HL-60 (cell line): ENCODE measurements at regions not wholly inside any gene's neighbourhood (a gene's known extent, or its start where the extent isn't known, plus 50 kb on each side); places are given as distances from the start of the nearest gene placed in this dataset.

Experiments
- POLR2AphosphoS5 ChIP-seq: IDR thresholded peaks from 2 replicates; pipeline ENCODE4 v1.6.1; 2012; ENCODE audit warnings: low read depth
- TF ChIP-seq, protein P1 (sequence below): IDR thresholded peaks from one replicate; pipeline ENCODE4 v1.5.1; 2011; ENCODE audit warnings: low read length, control low read depth, inconsistent platforms; ENCODE audit not compliant: insufficient read depth
- TF ChIP-seq, protein P2 (sequence below): IDR thresholded peaks from 2 replicates; pipeline ENCODE4 v1.6.1; 2012; ENCODE audit warnings: low read depth; ENCODE audit not compliant: insufficient replicate concordance

DNA sequence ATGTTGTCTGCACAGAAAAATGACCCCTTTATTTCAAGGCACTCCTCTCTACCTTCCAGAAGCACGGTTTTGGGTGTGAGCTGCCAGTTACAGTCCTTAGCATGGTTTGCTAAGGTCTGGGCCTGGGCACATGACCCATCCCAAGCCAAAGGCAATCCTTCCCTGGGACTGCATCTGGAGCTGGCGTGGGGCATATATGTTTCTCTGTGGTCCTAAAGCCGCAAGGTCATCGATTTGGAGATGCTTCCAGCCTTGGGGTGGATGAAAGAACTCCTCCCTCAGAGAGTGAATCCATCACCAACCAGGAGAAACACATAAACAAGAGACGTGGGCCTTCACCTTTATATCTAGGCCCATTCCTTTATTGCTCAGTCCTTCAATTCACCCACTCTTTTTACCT, 50.1 kb upstream of the IGFBP3 start:
- TF ChIP-seq POLR2AphosphoS5, result no peak
- TF ChIP-seq, protein P1, sequence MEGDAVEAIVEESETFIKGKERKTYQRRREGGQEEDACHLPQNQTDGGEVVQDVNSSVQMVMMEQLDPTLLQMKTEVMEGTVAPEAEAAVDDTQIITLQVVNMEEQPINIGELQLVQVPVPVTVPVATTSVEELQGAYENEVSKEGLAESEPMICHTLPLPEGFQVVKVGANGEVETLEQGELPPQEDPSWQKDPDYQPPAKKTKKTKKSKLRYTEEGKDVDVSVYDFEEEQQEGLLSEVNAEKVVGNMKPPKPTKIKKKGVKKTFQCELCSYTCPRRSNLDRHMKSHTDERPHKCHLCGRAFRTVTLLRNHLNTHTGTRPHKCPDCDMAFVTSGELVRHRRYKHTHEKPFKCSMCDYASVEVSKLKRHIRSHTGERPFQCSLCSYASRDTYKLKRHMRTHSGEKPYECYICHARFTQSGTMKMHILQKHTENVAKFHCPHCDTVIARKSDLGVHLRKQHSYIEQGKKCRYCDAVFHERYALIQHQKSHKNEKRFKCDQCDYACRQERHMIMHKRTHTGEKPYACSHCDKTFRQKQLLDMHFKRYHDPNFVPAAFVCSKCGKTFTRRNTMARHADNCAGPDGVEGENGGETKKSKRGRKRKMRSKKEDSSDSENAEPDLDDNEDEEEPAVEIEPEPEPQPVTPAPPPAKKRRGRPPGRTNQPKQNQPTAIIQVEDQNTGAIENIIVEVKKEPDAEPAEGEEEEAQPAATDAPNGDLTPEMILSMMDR, result no peak
- TF ChIP-seq, protein P2, sequence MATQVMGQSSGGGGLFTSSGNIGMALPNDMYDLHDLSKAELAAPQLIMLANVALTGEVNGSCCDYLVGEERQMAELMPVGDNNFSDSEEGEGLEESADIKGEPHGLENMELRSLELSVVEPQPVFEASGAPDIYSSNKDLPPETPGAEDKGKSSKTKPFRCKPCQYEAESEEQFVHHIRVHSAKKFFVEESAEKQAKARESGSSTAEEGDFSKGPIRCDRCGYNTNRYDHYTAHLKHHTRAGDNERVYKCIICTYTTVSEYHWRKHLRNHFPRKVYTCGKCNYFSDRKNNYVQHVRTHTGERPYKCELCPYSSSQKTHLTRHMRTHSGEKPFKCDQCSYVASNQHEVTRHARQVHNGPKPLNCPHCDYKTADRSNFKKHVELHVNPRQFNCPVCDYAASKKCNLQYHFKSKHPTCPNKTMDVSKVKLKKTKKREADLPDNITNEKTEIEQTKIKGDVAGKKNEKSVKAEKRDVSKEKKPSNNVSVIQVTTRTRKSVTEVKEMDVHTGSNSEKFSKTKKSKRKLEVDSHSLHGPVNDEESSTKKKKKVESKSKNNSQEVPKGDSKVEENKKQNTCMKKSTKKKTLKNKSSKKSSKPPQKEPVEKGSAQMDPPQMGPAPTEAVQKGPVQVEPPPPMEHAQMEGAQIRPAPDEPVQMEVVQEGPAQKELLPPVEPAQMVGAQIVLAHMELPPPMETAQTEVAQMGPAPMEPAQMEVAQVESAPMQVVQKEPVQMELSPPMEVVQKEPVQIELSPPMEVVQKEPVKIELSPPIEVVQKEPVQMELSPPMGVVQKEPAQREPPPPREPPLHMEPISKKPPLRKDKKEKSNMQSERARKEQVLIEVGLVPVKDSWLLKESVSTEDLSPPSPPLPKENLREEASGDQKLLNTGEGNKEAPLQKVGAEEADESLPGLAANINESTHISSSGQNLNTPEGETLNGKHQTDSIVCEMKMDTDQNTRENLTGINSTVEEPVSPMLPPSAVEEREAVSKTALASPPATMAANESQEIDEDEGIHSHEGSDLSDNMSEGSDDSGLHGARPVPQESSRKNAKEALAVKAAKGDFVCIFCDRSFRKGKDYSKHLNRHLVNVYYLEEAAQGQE, result no peak
